ENCODE measurements at regions not wholly inside any gene's neighbourhood (a gene's known extent, or its start where the extent isn't known, plus 50 kb on each side); places are given as distances from the start of the nearest gene placed in this dataset.

GRCh38 chr10:130571674-130572073, 435.5 kb downstream of the GLRX3 start:
- DNase-seq (no peak), ATAC-seq (ENCODE audit: low read depth in 2 of 2) (no peak)
- H3K4me1 Mint-ChIP-seq: no peaks in the 10 kb centered on the region
- H3K36me3 Mint-ChIP-seq: no peaks in the 10 kb centered on the region
- no peak overlapping the region for H3K4me3 Mint-ChIP-seq
- H3K9me3 Mint-ChIP-seq: peaks cover 0 to 13% (median 3%) of the 10 kb centered on the region in 7 donors
- no peak overlapping the region for H3K27ac Mint-ChIP-seq
- H3K27me3 Mint-ChIP-seq: peaks cover 4 to 11% (median 5%) of the 10 kb centered on the region in 3 donors

DNA sequence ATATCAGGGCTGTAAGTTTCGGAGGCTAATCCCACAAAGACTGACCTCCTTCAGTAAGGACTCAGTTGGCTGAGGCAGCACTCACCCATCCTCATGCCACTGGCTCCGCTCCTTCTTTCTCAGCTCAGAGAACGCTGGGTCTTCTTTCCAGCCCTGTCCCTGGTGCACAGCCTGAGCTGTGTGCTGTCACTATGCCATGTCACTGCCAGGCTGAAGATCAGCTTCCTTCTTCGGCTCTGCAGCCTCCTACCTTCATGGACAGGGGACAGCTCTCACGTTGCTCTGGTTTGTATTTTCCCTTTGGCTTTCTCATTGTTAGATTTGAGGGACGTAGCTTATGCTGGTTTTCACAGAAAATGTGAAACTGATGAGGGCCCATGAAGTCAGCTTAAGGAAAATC, 437.3 kb downstream of the GLRX3 start:
- H3K4me3 Mint-ChIP-seq: peak overlapping the region in 1 of 8 donors; percentile 71
- no peaks in the 10 kb centered on the region for H3K36me3 Mint-ChIP-seq
- H3K4me1 Mint-ChIP-seq: no peaks in the 10 kb centered on the region
- DNase-seq: no peak
- no peak for ATAC-seq (ENCODE audit: low read depth in 2 of 2)
- H3K9me3 Mint-ChIP-seq: peaks cover 0 to 10% (median 0%) of the 10 kb centered on the region in 7 donors
- H3K27ac Mint-ChIP-seq: no peak overlapping the region
- H3K27me3 Mint-ChIP-seq: peaks cover 4 to 11% (median 6%) of the 10 kb centered on the region in 3 donors

GRCh38 chr10:130575756-130576285, 439.6 kb downstream of the GLRX3 start:
- Mint-ChIP-seq H3K4me1 (no peaks in the 10 kb centered on the region), H3K27me3 (peaks cover 4 to 19% (median 14%) of the 10 kb centered on the region in 3 donors), H3K27ac (no peak overlapping the region), H3K9me3 (peaks cover 0 to 10% (median 0%) of the 10 kb centered on the region in 7 donors), H3K4me3 (no peak overlapping the region), H3K36me3 (no peaks in the 10 kb centered on the region)
- DNase-seq (no peak), ATAC-seq (ENCODE audit: low read depth in 2 of 2) (no peak)

- H3K36me3 Mint-ChIP-seq: no peaks in the 10 kb centered on the region
- ATAC-seq (ENCODE audit: low read depth in 2 of 2): no peak
- no peak overlapping the region for H3K27ac Mint-ChIP-seq
- no peaks in the 10 kb centered on the region for H3K4me1 Mint-ChIP-seq
- peaks cover 4 to 19% (median 14%) of the 10 kb centered on the region in 3 donors for H3K27me3 Mint-ChIP-seq
- peaks cover 0 to 13% (median 2%) of the 10 kb centered on the region in 7 donors for H3K9me3 Mint-ChIP-seq
- DNase-seq: no peak
- peak overlapping the region in 1 of 8 donors; percentile 12 for H3K4me3 Mint-ChIP-seq
These were observed 440.2 kb downstream of the GLRX3 start for GRCh38 chr10:130576427-130576826.

- Mint-ChIP-seq H3K4me3 (no peak overlapping the region), H3K27ac (no peak overlapping the region), H3K9me3 (peaks cover 0 to 14% (median 2%) of the 10 kb centered on the region in 7 donors), H3K36me3 (no peaks in the 10 kb centered on the region), H3K27me3 (peaks cover 4 to 19% (median 14%) of the 10 kb centered on the region in 3 donors), H3K4me1 (no peaks in the 10 kb centered on the region)
- no peak for ATAC-seq (ENCODE audit: low read depth in 2 of 2)
- DNase-seq: no peak
These were observed 440.8 kb downstream of the GLRX3 start for GRCh38 chr10:130577039-130577438.

DNA sequence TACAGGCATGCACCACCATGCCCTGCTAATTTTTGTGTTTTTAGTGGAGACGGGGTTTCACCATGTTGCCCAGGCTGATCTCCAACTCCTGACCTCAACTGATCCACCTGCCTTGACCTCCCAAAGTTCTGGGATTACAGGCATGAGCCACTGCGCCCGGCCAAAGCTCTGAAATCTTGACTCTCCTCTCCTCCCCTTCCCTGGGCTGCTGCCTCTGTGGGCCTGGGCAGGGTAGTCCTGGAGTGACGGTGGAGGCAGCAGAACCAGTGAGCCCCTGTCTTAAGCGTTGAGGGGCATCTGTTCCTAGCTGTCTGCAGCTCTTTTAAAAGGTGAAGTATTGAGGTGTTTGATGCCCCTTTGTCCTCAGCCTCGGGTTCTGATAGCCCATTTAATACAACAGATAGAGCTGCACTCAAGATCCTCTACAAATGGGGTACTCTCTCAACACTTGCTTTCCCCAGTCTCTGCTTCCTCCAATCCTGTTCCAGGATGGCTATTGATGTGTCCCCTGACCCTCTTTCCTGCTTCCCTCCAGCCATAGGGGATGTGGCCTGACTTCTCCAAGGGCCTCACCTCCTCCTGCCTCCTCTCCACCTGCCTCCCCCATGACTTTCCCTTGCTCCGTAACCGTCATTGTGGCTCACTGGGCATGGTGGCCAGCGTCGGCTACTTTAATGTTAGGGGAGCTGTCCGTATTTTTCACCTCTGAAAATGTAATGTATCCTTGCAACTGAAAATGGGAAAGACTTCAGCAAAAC, 442.5 kb downstream of the GLRX3 start:
- H3K27me3 Mint-ChIP-seq: peaks cover 7 to 19% (median 14%) of the 10 kb centered on the region in 3 donors
- no peaks in the 10 kb centered on the region for H3K4me1 Mint-ChIP-seq
- H3K4me3 Mint-ChIP-seq: peak overlapping the region in 1 of 8 donors; percentile 22
- DNase-seq (no peak), ATAC-seq (ENCODE audit: low read depth in 2 of 2) (no peak)
- no peaks in the 10 kb centered on the region for H3K36me3 Mint-ChIP-seq
- peak overlapping the region in 1 of 6 donors; percentile 34 for H3K27ac Mint-ChIP-seq
- H3K9me3 Mint-ChIP-seq: peaks cover 0 to 14% (median 0%) of the 10 kb centered on the region in 7 donors

DNA sequence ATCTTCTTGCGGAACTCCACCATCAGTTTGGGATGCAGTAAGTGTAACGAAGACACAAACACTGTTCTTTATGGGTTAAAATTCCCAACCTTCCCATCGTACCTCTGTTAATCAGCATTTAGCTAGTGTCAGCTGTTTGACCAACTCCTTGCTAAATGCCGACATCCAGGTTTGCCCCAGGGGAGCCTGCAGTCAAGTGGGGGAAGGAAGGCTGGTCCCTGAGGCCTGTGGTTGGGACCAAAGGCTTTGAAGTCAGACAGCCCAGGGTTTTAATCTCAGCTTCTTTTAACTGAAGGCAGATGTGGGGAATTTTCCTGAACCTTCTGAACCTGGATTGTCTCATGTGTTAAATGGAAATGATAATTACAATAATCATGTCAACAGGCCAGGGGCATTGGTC, 443.7 kb downstream of the GLRX3 start:
- Mint-ChIP-seq H3K27me3 (peaks cover 3 to 19% (median 14%) of the 10 kb centered on the region in 3 donors), H3K4me3 (no peak overlapping the region), H3K4me1 (no peaks in the 10 kb centered on the region), H3K9me3 (peaks cover 0 to 14% (median 0%) of the 10 kb centered on the region in 7 donors), H3K36me3 (no peaks in the 10 kb centered on the region), H3K27ac (no peak overlapping the region)
- ATAC-seq (ENCODE audit: low read depth in 2 of 2): no peak
- no peak for DNase-seq

DNA sequence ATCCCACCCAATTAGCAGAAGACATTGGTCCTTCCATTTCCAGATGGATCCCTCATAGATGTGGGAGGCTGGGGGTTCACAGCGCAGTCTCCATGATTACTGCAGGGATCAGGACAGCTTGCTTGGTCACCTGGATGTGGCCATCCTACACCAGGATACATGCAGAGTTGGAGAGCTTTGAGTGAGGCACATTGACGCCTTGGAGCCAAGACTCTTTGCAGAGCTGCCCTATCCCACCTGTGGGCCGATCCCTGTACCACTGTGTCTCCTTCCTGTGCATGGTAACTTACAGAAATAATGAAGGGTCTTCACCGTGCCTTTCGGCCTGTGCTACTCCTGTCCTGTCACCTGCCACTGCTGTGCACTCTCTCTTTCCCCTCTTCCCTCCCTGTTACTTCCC, 444.8 kb downstream of the GLRX3 start:
- peaks cover 0 to 6% (median 1%) of the 10 kb centered on the region in 7 donors for H3K9me3 Mint-ChIP-seq

DNA sequence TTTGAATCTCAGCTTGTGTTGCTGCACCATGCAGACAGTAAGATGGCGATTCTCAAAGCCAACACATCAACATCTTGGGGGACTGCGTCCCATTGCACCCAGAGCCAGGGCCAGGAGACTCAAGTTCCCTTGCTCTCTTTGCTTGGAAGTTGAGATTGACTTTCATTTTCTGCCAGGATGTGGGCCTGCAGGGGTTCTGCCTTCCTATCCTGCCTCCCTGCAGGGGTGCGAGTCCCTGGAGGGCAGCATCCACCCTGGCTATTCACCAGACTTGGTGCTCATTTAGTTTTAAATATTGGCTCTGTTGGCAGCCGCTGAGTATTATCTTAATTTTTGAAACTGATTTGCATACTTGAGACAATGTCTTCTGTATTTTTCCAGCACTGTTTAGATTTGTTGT, 451.5 kb downstream of the GLRX3 start:
- Mint-ChIP-seq H3K27ac (peak overlapping the region in 1 of 6 donors; percentile 86), H3K4me3 (no peak overlapping the region), H3K36me3 (peaks cover 0 to 7% of the 10 kb centered on the region in 2 donors), H3K4me1 (no peaks in the 10 kb centered on the region), H3K27me3 (peaks cover 0 to 9% (median 0%) of the 10 kb centered on the region in 3 donors), H3K9me3 (peaks cover 0 to 7% (median 3%) of the 10 kb centered on the region in 7 donors)
- ATAC-seq (ENCODE audit: low read depth in 2 of 2) (no peak), DNase-seq (no peak)

More for the DNA sequence above, 444.8 kb downstream of the GLRX3 start:
- ATAC-seq (ENCODE audit: low read depth in 2 of 2) (no peak), DNase-seq (no peak)
- H3K36me3 Mint-ChIP-seq: no peaks in the 10 kb centered on the region
- no peaks in the 10 kb centered on the region for H3K4me1 Mint-ChIP-seq
- no peak overlapping the region for H3K4me3 Mint-ChIP-seq
- H3K27me3 Mint-ChIP-seq: peaks cover 3 to 13% (median 11%) of the 10 kb centered on the region in 3 donors
- H3K27ac Mint-ChIP-seq: no peak overlapping the region

GRCh38 chr10:130606001-130606405, 469.8 kb downstream of the GLRX3 start:
- ATAC-seq (ENCODE audit: low read depth in 2 of 2) (no peak), DNase-seq (no peak)
- H3K36me3 Mint-ChIP-seq: no peaks in the 10 kb centered on the region
- H3K27me3 Mint-ChIP-seq: peaks cover 0 to 15% (median 6%) of the 10 kb centered on the region in 3 donors
- H3K4me1 Mint-ChIP-seq: no peaks in the 10 kb centered on the region
- no peak overlapping the region for H3K4me3 Mint-ChIP-seq
- no peak overlapping the region for H3K27ac Mint-ChIP-seq
- peaks cover 0 to 7% (median 1%) of the 10 kb centered on the region in 7 donors for H3K9me3 Mint-ChIP-seq

DNA sequence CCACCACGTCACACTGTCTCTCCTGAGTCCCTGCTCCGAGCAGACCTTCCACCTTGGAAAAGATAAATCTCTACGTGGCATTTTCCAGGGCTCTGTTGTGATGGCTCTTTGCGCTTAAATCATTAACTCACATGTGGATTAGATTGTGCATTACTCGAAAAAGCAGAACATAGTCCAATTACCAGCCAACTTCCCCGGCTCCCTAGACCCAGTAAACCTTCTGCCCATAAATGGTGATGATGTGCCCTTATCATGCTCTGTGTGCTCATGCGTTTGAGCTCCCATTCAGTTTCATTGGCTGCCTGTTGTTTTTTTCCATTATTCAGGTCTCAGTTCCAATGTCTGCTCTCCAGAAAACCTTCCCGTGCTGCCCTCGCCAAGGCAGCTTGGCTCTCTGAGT, 471.2 kb downstream of the GLRX3 start:
- DNase-seq: no peak
- H3K27me3 Mint-ChIP-seq: peaks cover 0 to 15% (median 10%) of the 10 kb centered on the region in 3 donors
- H3K4me1 Mint-ChIP-seq: no peaks in the 10 kb centered on the region
- H3K36me3 Mint-ChIP-seq: no peaks in the 10 kb centered on the region
- H3K9me3 Mint-ChIP-seq: peaks cover 0 to 7% (median 6%) of the 10 kb centered on the region in 7 donors
- H3K4me3 Mint-ChIP-seq: no peak overlapping the region
- no peak overlapping the region for H3K27ac Mint-ChIP-seq
- ATAC-seq (ENCODE audit: low read depth in 2 of 2): no peak

- Mint-ChIP-seq H3K4me3 (no peak overlapping the region), H3K27ac (no peak overlapping the region), H3K36me3 (no peaks in the 10 kb centered on the region), H3K27me3 (peaks cover 0 to 10% (median 9%) of the 10 kb centered on the region in 3 donors), H3K4me1 (no peaks in the 10 kb centered on the region), H3K9me3 (peaks cover 4 to 20% (median 11%) of the 10 kb centered on the region in 7 donors)
- ATAC-seq (ENCODE audit: low read depth in 2 of 2) (no peak), DNase-seq (no peak)
These were observed 475.0 kb downstream of the GLRX3 start for GRCh38 chr10:130611239-130611638.

DNA sequence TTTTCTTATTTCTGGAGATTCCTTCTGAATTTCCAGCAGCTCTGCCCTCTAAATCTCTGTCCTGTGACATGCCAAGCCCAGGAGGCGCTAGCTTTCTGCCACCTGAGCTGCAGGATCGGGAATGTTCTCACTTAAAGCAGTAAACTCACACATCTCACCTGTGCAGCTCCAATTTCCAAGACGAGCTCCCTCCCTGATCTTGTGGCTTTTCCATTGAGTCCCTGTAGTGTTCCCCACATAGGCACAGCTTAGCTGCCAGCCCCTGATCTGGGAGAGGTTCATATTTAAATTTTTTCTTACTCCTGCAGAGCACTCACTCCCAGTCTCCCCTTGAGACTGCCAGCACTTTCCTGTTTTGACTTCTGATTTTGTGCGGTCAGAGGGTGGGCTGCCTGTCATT, 479.3 kb downstream of the GLRX3 start:
- no peak for ATAC-seq (ENCODE audit: low read depth in 2 of 2)
- Mint-ChIP-seq H3K9me3 (peaks cover 3 to 20% (median 9%) of the 10 kb centered on the region in 7 donors), H3K4me1 (peaks cover 0 to 5% (median 0%) of the 10 kb centered on the region in 3 donors), H3K27me3 (peaks cover 0 to 18% (median 4%) of the 10 kb centered on the region in 3 donors), H3K4me3 (no peak overlapping the region), H3K27ac (no peak overlapping the region), H3K36me3 (no peaks in the 10 kb centered on the region)
- DNase-seq: no peak

- peaks cover 0 to 9% (median 4%) of the 10 kb centered on the region in 7 donors for H3K9me3 Mint-ChIP-seq
- H3K27me3 Mint-ChIP-seq: peaks cover 4 to 28% (median 8%) of the 10 kb centered on the region in 3 donors
- no peak overlapping the region for H3K27ac Mint-ChIP-seq
- no peaks in the 10 kb centered on the region for H3K36me3 Mint-ChIP-seq
- DNase-seq (no peak), ATAC-seq (ENCODE audit: low read depth in 2 of 2) (no peak)
- no peak overlapping the region for H3K4me3 Mint-ChIP-seq
- H3K4me1 Mint-ChIP-seq: peaks cover 0 to 5% (median 0%) of the 10 kb centered on the region in 3 donors
These were observed 481.8 kb downstream of the GLRX3 start for GRCh38 chr10:130617985-130618384.
